HCT116 (cell line): ENCODE measurements at regions not wholly inside any gene's neighbourhood (a gene's known extent, or its start where the extent isn't known, plus 50 kb on each side); places are given as distances from the start of the nearest gene placed in this dataset.

Experiments
- ATAC-seq: fragments of 200-7000 bp; cut with Tn5 transposase; 2 replicates; pipeline ENCODE4 v1.9.1; 2020; ENCODE audit warnings: mild to moderate bottlenecking, moderate library complexity
- BruUV-seq: library from RNA; stranded (reverse); fragments of 400-500 nt; replicated peaks from 2 replicates; lab custom pipeline; 2021; lab: Mats Ljungman, UMichigan
- CTCF ChIA-PET: fragments of 300-600 bp; sonication (Branson Sonifier 250); formaldehyde crosslinking; loops from one replicate; lab custom pipeline; 2021; ENCODE audit warnings: antibody characterized with exemption; lab: Charles Lee
- POLR2A ChIA-PET: fragments of 300-600, 350-600 bp; sonication (Branson Sonifier 250); formaldehyde crosslinking; loops from one replicate; lab custom pipeline; 2021; ENCODE audit warnings: antibody characterized with exemption; lab: Charles Lee
- RAD21 ChIA-PET, 2 experiments: fragments of 300-600 bp; sonication (Branson Sonifier 250); formaldehyde crosslinking; loops; one replicate each; lab custom pipeline; 2023; ENCODE audit warnings: low total read pairs in 2 of 2; ENCODE audit not compliant: uncharacterized antibody in 2 of 2, unreplicated experiment in 2 of 2, low non-redundant PET in 1 of 2; lab: Charles Lee
- DNase-seq: peaks from one replicate; pipeline ENCODE4 v3.0.0-alpha.2; 2010; ENCODE audit warnings: low read depth, low spot score
- H2AFZ ChIP-seq: fragments of 200-600 bp; shearing (Covaris generic), sonication (generic); 2 replicates; pipeline ENCODE4 v1.6.1; 2017; ENCODE audit warnings: low read depth, mixed run types, mixed read lengths, antibody characterized with exemption, low read length; ENCODE audit not compliant: poor library complexity, severe bottlenecking
- H3K27ac ChIP-seq: 2 replicates; pipeline ENCODE4 v1.5.1; 2012; ENCODE audit warnings: low read depth, low read length
- H3K27me3 ChIP-seq: fragments of 200-600 bp; sonication (generic); 2 replicates; pipeline ENCODE4 v1.6.1; 2016; ENCODE audit warnings: mixed run types, low read length, mixed read lengths; ENCODE audit not compliant: insufficient read depth
- H3K36me3 ChIP-seq, 2 experiments: fragments of 200-500 bp in 1 of 2; fragments of 200-600 bp in 1 of 2; sonication (Bioruptor generic) in 1 of 2; sonication (generic) in 1 of 2; 2 replicates each; pipeline versions ENCODE4 v1.5.1 to v1.6.1; 2014 to 2016; ENCODE audit warnings: low read length in 2 of 2, inconsistent platforms in 1 of 2, mixed read lengths in 1 of 2, mixed run types in 1 of 2; ENCODE audit not compliant: insufficient read depth in 2 of 2, control insufficient read depth in 1 of 2
- H3K4me1 ChIP-seq, 2 experiments: fragments of 200-600 bp in 1 of 2; sonication (generic) in 1 of 2; 2 replicates each; pipeline versions ENCODE4 v1.5.1 to v1.6.1; 2012 to 2017; ENCODE audit warnings: low read length in 2 of 2, inconsistent platforms in 1 of 2, mild to moderate bottlenecking in 1 of 2, mixed read lengths in 1 of 2, mixed run types in 1 of 2, moderate library complexity in 1 of 2; ENCODE audit not compliant: insufficient read depth in 2 of 2, control insufficient read depth in 1 of 2
- H3K4me2 ChIP-seq: fragments of 200-600 bp; sonication (generic); 2 replicates; pipeline ENCODE4 v1.6.1; 2017; ENCODE audit warnings: mixed run types, low read length, mixed read lengths
- H3K4me3 ChIP-seq, 2 experiments: fragments of 200-600 bp in 1 of 2; sonication (generic) in 1 of 2; replicated peaks in 1 of 2; 2 replicates each; pipeline ENCODE4 v1.5.1; 2011 to 2016; ENCODE audit warnings: low read length in 2 of 2, control low read depth in 1 of 2, low read depth in 1 of 2, mild to moderate bottlenecking in 1 of 2, mixed read lengths in 1 of 2, mixed run types in 1 of 2
- H3K79me2 ChIP-seq: fragments of 200-600 bp; sonication (generic); 2 replicates; pipeline ENCODE4 v1.6.1; 2017; ENCODE audit warnings: mild to moderate bottlenecking, mixed run types, low read length, moderate library complexity, mixed read lengths; ENCODE audit not compliant: insufficient read depth
- H3K9ac ChIP-seq: fragments of 200-600 bp; sonication (generic); 2 replicates; pipeline ENCODE4 v1.6.1; 2016; ENCODE audit warnings: low read length, mixed read lengths
- H3K9me2 ChIP-seq: fragments of 200-600 bp; sonication (generic), shearing (Covaris generic); 2 replicates; pipeline ENCODE4 v1.6.1; 2017; ENCODE audit warnings: mixed run types, mild to moderate bottlenecking, moderate library complexity; ENCODE audit not compliant: insufficient read depth
- H3K9me3 ChIP-seq, 2 experiments: fragments of 200-500 bp in 1 of 2; fragments of 200-600 bp in 1 of 2; sonication (Bioruptor generic) in 1 of 2; sonication (generic) in 1 of 2; 2 replicates each; pipeline ENCODE4 v1.6.1; 2014 to 2017; ENCODE audit warnings: low read length in 2 of 2, mixed read lengths in 2 of 2, inconsistent platforms in 1 of 2, low read depth in 1 of 2, mild to moderate bottlenecking in 1 of 2, mixed run types in 1 of 2, moderate library complexity in 1 of 2; ENCODE audit not compliant: control insufficient read depth in 1 of 2, insufficient read depth in 1 of 2
- H4K20me1 ChIP-seq: fragments of 200-600 bp; sonication (generic), shearing (Covaris generic); 2 replicates; pipeline ENCODE4 v1.6.1; 2017; ENCODE audit warnings: mixed run types, mild to moderate bottlenecking, moderate library complexity; ENCODE audit not compliant: insufficient read depth
- ATF3 ChIP-seq: IDR thresholded peaks from 2 replicates; pipeline ENCODE4 v1.6.1; 2012
- CBX3 ChIP-seq: IDR thresholded peaks from 2 replicates; pipeline ENCODE4 v1.6.1; 2012; ENCODE audit warnings: low read depth
- ELF1 ChIP-seq: IDR thresholded peaks from 2 replicates; pipeline ENCODE4 v1.6.1; 2012; ENCODE audit warnings: low read depth, borderline replicate concordance
- EZH2 ChIP-seq: fragments of 200-600 bp; sonication (generic); IDR thresholded peaks from 2 replicates; pipeline ENCODE4 v1.6.1; 2017; ENCODE audit warnings: antibody characterized with exemption, mixed run types
- FOSL1 ChIP-seq: IDR thresholded peaks from 2 replicates; pipeline ENCODE4 v1.6.1; 2012; ENCODE audit warnings: low read depth
- POLR2AphosphoS5 ChIP-seq: IDR thresholded peaks from 2 replicates; pipeline ENCODE4 v1.6.1; 2011; ENCODE audit warnings: mild to moderate bottlenecking, low read depth, low read length, moderate library complexity
- SIN3A ChIP-seq: IDR thresholded peaks from 2 replicates; pipeline ENCODE4 v1.6.1; 2012; ENCODE audit warnings: low read depth
- SRF ChIP-seq: IDR thresholded peaks from 2 replicates; pipeline ENCODE4 v1.6.1; 2012; ENCODE audit warnings: low read depth
- TCF7L2 ChIP-seq: IDR thresholded peaks from 2 replicates; pipeline ENCODE4 v1.7.0; 2011; ENCODE audit warnings: borderline replicate concordance, inconsistent platforms; ENCODE audit not compliant: insufficient read depth, insufficient read length; ENCODE audit errors: extremely low read depth
- ZBTB33 ChIP-seq: IDR thresholded peaks from 2 replicates; pipeline ENCODE4 v1.6.1; 2011; ENCODE audit warnings: mild to moderate bottlenecking, low read length, moderate library complexity; ENCODE audit not compliant: insufficient replicate concordance; ENCODE audit errors: extremely low read depth
- ZFX ChIP-seq: fragments of 450-650 bp; IDR thresholded peaks from 2 replicates; pipeline ENCODE4 v1.6.1; 2017
- intact Hi-C: fragments of 100-400 bp; cut with micrococcal nuclease; formaldehyde crosslinking; loops from 2 replicates; pipeline ENCODE4 v1.10.0; 2022
- TF ChIP-seq, protein P1 (sequence below): IDR thresholded peaks from 2 replicates; pipeline ENCODE4 v1.6.1; 2012; ENCODE audit warnings: low read depth

GRCh38 chr14:28613532-28613931, 153.1 kb upstream of the FOXG1 start:
- intact Hi-C loops, result no loop called here
- Histone ChIP-seq H2AFZ (no peak overlapping the region), H3K4me1 (no peaks in the 10 kb centered on the region), H3K27me3 (no peaks in the 10 kb centered on the region), H3K27ac (no peak overlapping the region), H3K36me3 (no peaks in the 10 kb centered on the region), H3K9me2 (no peaks in the 10 kb centered on the region), H4K20me1 (no peaks in the 10 kb centered on the region), H3K4me2 (no peak overlapping the region), H3K4me3 (no peak overlapping the region), H3K79me2 (no peaks in the 10 kb centered on the region), H3K9me3 (peaks cover 4 to 27% of the 10 kb centered on the region in 2 experiments; a peak in 2 of 4 replicates), H3K9ac (no peak overlapping the region)
- ATAC-seq (no peak), DNase-seq (no peak)
- BruUV-seq, result no TSS peak
- CTCF ChIA-PET, result no interaction called here
- RAD21 ChIA-PET, result no interaction called here
- TF ChIP-seq ATF3 (no peak), TCF7L2 (no peak), FOSL1 (no peak), EZH2 (no peak), ZBTB33 (no peak), CBX3 (no peak), ELF1 (no peak), SIN3A (no peak), POLR2AphosphoS5 (no peak), ZFX (no peak), SRF (no peak)
- TF ChIP-seq, protein P1, sequence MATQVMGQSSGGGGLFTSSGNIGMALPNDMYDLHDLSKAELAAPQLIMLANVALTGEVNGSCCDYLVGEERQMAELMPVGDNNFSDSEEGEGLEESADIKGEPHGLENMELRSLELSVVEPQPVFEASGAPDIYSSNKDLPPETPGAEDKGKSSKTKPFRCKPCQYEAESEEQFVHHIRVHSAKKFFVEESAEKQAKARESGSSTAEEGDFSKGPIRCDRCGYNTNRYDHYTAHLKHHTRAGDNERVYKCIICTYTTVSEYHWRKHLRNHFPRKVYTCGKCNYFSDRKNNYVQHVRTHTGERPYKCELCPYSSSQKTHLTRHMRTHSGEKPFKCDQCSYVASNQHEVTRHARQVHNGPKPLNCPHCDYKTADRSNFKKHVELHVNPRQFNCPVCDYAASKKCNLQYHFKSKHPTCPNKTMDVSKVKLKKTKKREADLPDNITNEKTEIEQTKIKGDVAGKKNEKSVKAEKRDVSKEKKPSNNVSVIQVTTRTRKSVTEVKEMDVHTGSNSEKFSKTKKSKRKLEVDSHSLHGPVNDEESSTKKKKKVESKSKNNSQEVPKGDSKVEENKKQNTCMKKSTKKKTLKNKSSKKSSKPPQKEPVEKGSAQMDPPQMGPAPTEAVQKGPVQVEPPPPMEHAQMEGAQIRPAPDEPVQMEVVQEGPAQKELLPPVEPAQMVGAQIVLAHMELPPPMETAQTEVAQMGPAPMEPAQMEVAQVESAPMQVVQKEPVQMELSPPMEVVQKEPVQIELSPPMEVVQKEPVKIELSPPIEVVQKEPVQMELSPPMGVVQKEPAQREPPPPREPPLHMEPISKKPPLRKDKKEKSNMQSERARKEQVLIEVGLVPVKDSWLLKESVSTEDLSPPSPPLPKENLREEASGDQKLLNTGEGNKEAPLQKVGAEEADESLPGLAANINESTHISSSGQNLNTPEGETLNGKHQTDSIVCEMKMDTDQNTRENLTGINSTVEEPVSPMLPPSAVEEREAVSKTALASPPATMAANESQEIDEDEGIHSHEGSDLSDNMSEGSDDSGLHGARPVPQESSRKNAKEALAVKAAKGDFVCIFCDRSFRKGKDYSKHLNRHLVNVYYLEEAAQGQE, result no peak
- POLR2A ChIA-PET, result no interaction called here
